CD4-positive, CD25-positive, alpha-beta regulatory T cell (primary cell): ENCODE measurements at regions not wholly inside any gene's neighbourhood (a gene's known extent, or its start where the extent isn't known, plus 50 kb on each side); places are given as distances from the start of the nearest gene placed in this dataset.
A peak's percentile ranks its signal among the peaks of the same experiment; 100 is the strongest.

Experiments used
- ATAC-seq, 2 donors: fragments of 150-1000 bp; cut with Tn5 transposase; one replicate each; pipeline ENCODE4 v1.10.0; 2021; ENCODE audit warnings: low read depth in 2 of 2, moderate number of reproducible peaks in 2 of 2, moderate library complexity in 1 of 2
- DNase-seq, 3 donors: peaks; one replicate each; pipeline versions ENCODE4 v3.0.0 to v3.0.0-alpha.2; 2012 to 2022; ENCODE audit warnings: mixed read lengths in 1 of 3
- H3K27ac ChIP-seq: one replicate; pipeline ENCODE4 v1.7.0; 2013; ENCODE audit warnings: mild to moderate bottlenecking, low read length; ENCODE audit not compliant: insufficient read depth, poor library complexity, severe bottlenecking
- H3K27me3 ChIP-seq: one replicate; pipeline ENCODE4 v1.7.0; 2013; ENCODE audit warnings: low read length; ENCODE audit not compliant: control insufficient read depth, insufficient read depth
- H3K36me3 ChIP-seq: one replicate; pipeline ENCODE4 v1.7.0; 2013; ENCODE audit warnings: mild to moderate bottlenecking, low read length, moderate library complexity; ENCODE audit not compliant: control insufficient read depth, insufficient read depth
- H3K4me1 ChIP-seq: 2 replicates; pipeline ENCODE4 v1.7.0; 2013; ENCODE audit warnings: mild to moderate bottlenecking, low read length; ENCODE audit not compliant: insufficient read depth, control insufficient read depth, poor library complexity, severe bottlenecking
- H3K4me3 ChIP-seq: one replicate; pipeline ENCODE4 v1.7.0; 2013; ENCODE audit warnings: low read depth, mild to moderate bottlenecking, low read length, moderate library complexity
- H3K9me3 ChIP-seq, 2 experiments: 1 replicate in 1 of 2; 2 replicates in 1 of 2; pipeline ENCODE4 v1.7.0; 2013; ENCODE audit warnings: low read length in 2 of 2, mild to moderate bottlenecking in 1 of 2, moderate library complexity in 1 of 2; ENCODE audit not compliant: control insufficient read depth in 2 of 2
- H3K27ac Mint-ChIP-seq, 3 donors: one replicate each; pipeline ENCODE4 v1.8.0; 2020 to 2022; ENCODE audit warnings: mild to moderate bottlenecking in 3 of 3, mixed read lengths in 3 of 3, moderate library complexity in 2 of 3
- H3K27me3 Mint-ChIP-seq: one replicate; pipeline ENCODE4 v1.8.0; 2022; ENCODE audit warnings: mild to moderate bottlenecking, mixed read lengths
- H3K36me3 Mint-ChIP-seq: one replicate; pipeline ENCODE4 v1.8.0; 2020; ENCODE audit warnings: mixed read lengths
- H3K4me1 Mint-ChIP-seq, 4 donors: one replicate each; pipeline ENCODE4 v1.8.0; 2020 to 2022; ENCODE audit warnings: mixed read lengths in 4 of 4, mild to moderate bottlenecking in 1 of 4
- H3K4me3 Mint-ChIP-seq, 4 donors: one replicate each; pipeline ENCODE4 v1.8.0; 2020 to 2022; ENCODE audit warnings: mild to moderate bottlenecking in 4 of 4, mixed read lengths in 4 of 4, moderate library complexity in 3 of 4
- H3K9me3 Mint-ChIP-seq, 7 donors: one replicate each; pipeline ENCODE4 v1.8.0; 2020 to 2022; ENCODE audit warnings: mixed read lengths in 7 of 7, mild to moderate bottlenecking in 3 of 7, moderate library complexity in 2 of 7

GRCh38 chr6:90955246-90955645 is 368.4 kb upstream of the MAP3K7 start:
- H3K4me1 ChIP-seq = no peaks in the 10 kb centered on the region
- H3K27ac ChIP-seq = no peak overlapping the region
- no peak overlapping the region for H3K4me3 ChIP-seq
- ATAC-seq = no peak
- Mint-ChIP-seq H3K4me3 (no peak overlapping the region), H3K36me3 (no peaks in the 10 kb centered on the region), H3K27ac (no peak overlapping the region), H3K4me1 (no peaks in the 10 kb centered on the region), H3K9me3 (peaks cover 0 to 5% (median 0%) of the 10 kb centered on the region in 7 donors), H3K27me3 (peaks cover 4% of the 10 kb centered on the region)
- DNase-seq = no peak
- H3K36me3 ChIP-seq = no peaks in the 10 kb centered on the region
- no peaks in the 10 kb centered on the region for H3K9me3 ChIP-seq
- H3K27me3 ChIP-seq = no peaks in the 10 kb centered on the region

GRCh38 chr6:90953405-90954161 is 366.7 kb upstream of the MAP3K7 start:
- H3K4me3 Mint-ChIP-seq = no peak overlapping the region
- Histone ChIP-seq H3K27me3 (no peaks in the 10 kb centered on the region), H3K36me3 (no peaks in the 10 kb centered on the region), H3K27ac (no peak overlapping the region), H3K9me3 (no peaks in the 10 kb centered on the region), H3K4me3 (no peak overlapping the region), H3K4me1 (no peaks in the 10 kb centered on the region)
- no peak overlapping the region for H3K27ac Mint-ChIP-seq
- DNase-seq (no peak), ATAC-seq (no peak)
- peaks cover 4% of the 10 kb centered on the region for H3K27me3 Mint-ChIP-seq
- H3K36me3 Mint-ChIP-seq = no peaks in the 10 kb centered on the region
- no peaks in the 10 kb centered on the region for H3K9me3 Mint-ChIP-seq
- no peaks in the 10 kb centered on the region for H3K4me1 Mint-ChIP-seq

GRCh38 chr6:90952176-90952575 is 365.3 kb upstream of the MAP3K7 start:
- Histone ChIP-seq H3K9me3 (no peaks in the 10 kb centered on the region), H3K27me3 (no peaks in the 10 kb centered on the region), H3K36me3 (no peaks in the 10 kb centered on the region), H3K4me1 (no peaks in the 10 kb centered on the region), H3K27ac (no peak overlapping the region), H3K4me3 (no peak overlapping the region)
- H3K4me3 Mint-ChIP-seq = no peak overlapping the region
- no peak overlapping the region for H3K27ac Mint-ChIP-seq
- H3K27me3 Mint-ChIP-seq = peaks cover 4% of the 10 kb centered on the region
- no peak for ATAC-seq
- DNase-seq = no peak
- no peaks in the 10 kb centered on the region for H3K36me3 Mint-ChIP-seq
- no peaks in the 10 kb centered on the region for H3K4me1 Mint-ChIP-seq
- H3K9me3 Mint-ChIP-seq = no peaks in the 10 kb centered on the region

GRCh38 chr6:90948540-90948939 is 361.7 kb upstream of the MAP3K7 start:
- Histone ChIP-seq H3K4me1 (no peaks in the 10 kb centered on the region), H3K27ac (no peak overlapping the region), H3K4me3 (no peak overlapping the region), H3K27me3 (no peaks in the 10 kb centered on the region), H3K36me3 (no peaks in the 10 kb centered on the region), H3K9me3 (no peaks in the 10 kb centered on the region)
- ATAC-seq (no peak), DNase-seq (no peak)
- no peaks in the 10 kb centered on the region for H3K9me3 Mint-ChIP-seq
- H3K27me3 Mint-ChIP-seq = no peaks in the 10 kb centered on the region
- H3K36me3 Mint-ChIP-seq = no peaks in the 10 kb centered on the region
- no peak overlapping the region for H3K27ac Mint-ChIP-seq
- no peak overlapping the region for H3K4me3 Mint-ChIP-seq
- no peaks in the 10 kb centered on the region for H3K4me1 Mint-ChIP-seq

DNA sequence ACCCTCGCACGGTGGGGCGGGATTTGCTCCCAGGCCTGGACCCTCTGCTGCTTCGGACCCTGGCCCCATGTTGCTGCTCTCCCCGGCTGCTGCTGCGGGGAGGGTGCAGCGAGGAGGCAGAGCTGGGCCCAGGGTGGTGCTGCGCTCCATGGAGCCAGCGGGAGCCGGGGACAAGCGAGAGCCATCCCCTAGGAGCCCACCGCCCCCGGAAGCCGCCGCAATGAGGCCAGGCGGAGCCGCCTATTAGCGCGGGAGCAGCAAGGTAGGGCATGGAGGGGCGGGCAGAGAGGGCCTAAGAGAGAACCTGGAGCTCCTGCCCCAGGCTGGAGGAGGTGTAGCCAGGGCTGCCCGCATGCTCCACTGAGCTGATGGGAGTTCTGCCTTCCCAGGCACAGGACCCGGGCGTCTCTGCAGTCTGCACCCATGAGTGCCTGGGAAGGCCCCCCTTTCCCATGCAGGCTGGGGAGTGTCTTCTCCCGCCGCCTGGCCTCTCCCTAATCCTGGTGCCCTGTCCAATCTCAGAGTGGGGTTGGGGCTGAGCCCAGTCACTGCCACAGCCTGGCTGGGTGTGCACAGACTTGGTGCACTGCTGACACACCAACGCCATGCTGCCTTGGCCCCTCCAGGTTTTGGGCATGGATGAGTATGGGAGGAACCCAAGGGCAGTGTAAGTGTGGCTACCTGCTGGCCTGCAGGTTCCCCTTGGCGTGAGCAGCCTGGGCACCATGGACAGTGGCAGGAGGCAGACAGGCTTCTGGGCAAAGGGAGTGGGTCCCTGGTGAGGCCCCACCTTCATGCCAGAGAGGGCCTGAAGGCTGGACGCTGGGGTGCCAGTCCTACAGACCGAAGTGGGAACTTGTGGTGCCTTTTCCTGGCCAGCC is 360.6 kb upstream of the MAP3K7 start:
- DNase-seq (no peak), ATAC-seq (no peak)
- no peaks in the 10 kb centered on the region for H3K36me3 Mint-ChIP-seq
- no peak overlapping the region for H3K27ac Mint-ChIP-seq
- no peaks in the 10 kb centered on the region for H3K27me3 Mint-ChIP-seq
- Histone ChIP-seq H3K9me3 (no peaks in the 10 kb centered on the region), H3K36me3 (no peaks in the 10 kb centered on the region), H3K4me3 (no peak overlapping the region), H3K27ac (no peak overlapping the region), H3K4me1 (no peaks in the 10 kb centered on the region), H3K27me3 (no peaks in the 10 kb centered on the region)
- no peaks in the 10 kb centered on the region for H3K4me1 Mint-ChIP-seq
- no peaks in the 10 kb centered on the region for H3K9me3 Mint-ChIP-seq
- H3K4me3 Mint-ChIP-seq = no peak overlapping the region

DNA sequence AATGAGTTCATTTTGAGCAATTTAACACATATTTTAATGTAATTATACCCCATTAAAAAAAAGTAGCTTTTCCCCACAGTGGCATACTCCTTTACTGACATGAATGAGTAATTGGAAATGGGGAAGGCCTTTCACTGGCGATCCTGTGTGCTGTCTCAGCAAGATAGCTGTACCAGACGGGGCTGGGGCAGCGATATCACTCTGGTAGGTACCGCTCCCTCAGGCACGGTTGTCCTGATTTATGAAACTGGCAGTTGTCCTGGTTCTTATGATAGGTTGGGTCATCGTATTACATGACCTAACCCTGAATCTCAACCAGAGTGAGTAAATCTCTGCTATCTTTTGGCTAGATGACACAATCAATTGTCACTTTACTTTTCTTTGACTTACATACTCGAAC is 355.0 kb upstream of the MAP3K7 start:
- no peak for ATAC-seq
- Mint-ChIP-seq H3K36me3 (no peaks in the 10 kb centered on the region), H3K27me3 (no peaks in the 10 kb centered on the region)

DNA sequence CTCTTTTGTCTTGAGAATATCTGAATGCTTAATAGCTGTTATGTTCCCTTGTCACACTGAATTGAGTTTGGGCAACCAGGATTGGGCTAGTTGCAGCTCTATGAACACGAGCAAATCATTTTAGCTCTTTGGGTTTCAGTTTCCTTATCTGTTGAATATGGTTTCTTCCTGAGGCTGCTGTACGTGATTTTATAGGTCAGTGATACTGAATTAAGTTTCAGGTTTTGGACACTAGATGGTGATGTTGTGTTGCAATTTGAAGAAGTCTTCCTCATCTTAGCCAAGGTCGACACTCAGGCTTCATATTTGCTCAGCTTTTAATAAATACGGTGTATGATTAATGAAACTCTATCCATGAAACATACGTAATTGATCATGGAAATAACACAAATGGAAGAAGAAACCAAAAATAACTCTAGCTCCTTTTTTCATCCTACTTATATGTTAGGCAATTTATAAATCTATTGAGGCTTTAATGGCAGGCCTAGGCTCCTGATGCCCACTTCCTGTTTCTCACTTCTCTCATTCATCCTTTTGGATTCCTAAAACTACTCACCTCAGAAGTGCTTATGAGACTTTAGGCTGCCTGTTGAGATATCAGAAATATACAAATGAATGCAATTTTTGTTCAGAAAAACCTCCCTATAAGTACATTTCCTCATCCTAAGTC is 354.1 kb upstream of the MAP3K7 start:
- Mint-ChIP-seq H3K27me3 (no peaks in the 10 kb centered on the region), H3K27ac (peak overlapping the region; percentile 6 to 74 (median 45)), H3K9me3 (peaks cover 0 to 2% (median 0%) of the 10 kb centered on the region in 7 donors), H3K36me3 (no peaks in the 10 kb centered on the region), H3K4me3 (peak overlapping the region in 2 of 4 donors; percentile 17 to 33), H3K4me1 (peaks cover 0 to 5% (median 0%) of the 10 kb centered on the region in 4 donors)
- Histone ChIP-seq H3K36me3 (no peaks in the 10 kb centered on the region), H3K4me1 (no peaks in the 10 kb centered on the region), H3K27me3 (no peaks in the 10 kb centered on the region), H3K27ac (no peak overlapping the region), H3K4me3 (peak overlapping the region; percentile 68), H3K9me3 (no peaks in the 10 kb centered on the region)
- ATAC-seq (peak; percentile 76 to 77), DNase-seq (peak in 2 of 3 donors; percentile 51 to 83)

More for the DNA sequence above, 355.0 kb upstream of the MAP3K7 start:
- DNase-seq = no peak
- H3K36me3 ChIP-seq = no peaks in the 10 kb centered on the region
- no peak overlapping the region for H3K4me3 Mint-ChIP-seq
- no peak overlapping the region for H3K4me3 ChIP-seq
- H3K27ac ChIP-seq = no peak overlapping the region
- no peak overlapping the region for H3K27ac Mint-ChIP-seq
- peaks cover 0 to 5% (median 0%) of the 10 kb centered on the region in 4 donors for H3K4me1 Mint-ChIP-seq
- H3K9me3 ChIP-seq = no peaks in the 10 kb centered on the region
- no peaks in the 10 kb centered on the region for H3K27me3 ChIP-seq
- peaks cover 0 to 1% (median 0%) of the 10 kb centered on the region in 7 donors for H3K9me3 Mint-ChIP-seq
- no peaks in the 10 kb centered on the region for H3K4me1 ChIP-seq
